Liver (tissue), 8 donors: ENCODE measurements at regions not wholly inside any gene's neighbourhood (a gene's known extent, or its start where the extent isn't known, plus 50 kb on each side); places are given as distances from the start of the nearest gene placed in this dataset.
A peak's percentile ranks its signal among the peaks of the same experiment; 100 is the strongest.
"Not testable (repeated sequence)": the region's sequence is repeated elsewhere in the genome, so short reads cannot be mapped to it uniquely, and the experiment has no call there.

ENCODE experiments used
- DNase-seq: peaks from one replicate; pipeline ENCODE4 v3.0.0-alpha.2; 2017; ENCODE audit warnings: low spot score
- H3K27ac ChIP-seq, 2 donors: one replicate each; pipeline ENCODE4 v1.7.0; 2013; ENCODE audit warnings: inconsistent platforms in 2 of 2, low read length in 2 of 2, control low read depth in 1 of 2, low read depth in 1 of 2, mild to moderate bottlenecking in 1 of 2
- H3K27me3 ChIP-seq, 4 donors: one replicate each; pipeline versions ENCODE4 v1.6.1 to v1.7.0; 2013; ENCODE audit warnings: low read length in 3 of 4, inconsistent platforms in 1 of 4, mild to moderate bottlenecking in 1 of 4, moderate library complexity in 1 of 4; ENCODE audit not compliant: control insufficient read depth in 4 of 4, insufficient read depth in 4 of 4
- H3K36me3 ChIP-seq, 4 donors: one replicate each; pipeline versions ENCODE4 v1.6.1 to v1.7.0; 2013; ENCODE audit warnings: low read length in 3 of 4, mild to moderate bottlenecking in 3 of 4, low read depth in 1 of 4, moderate library complexity in 1 of 4; ENCODE audit not compliant: control insufficient read depth in 4 of 4, insufficient read depth in 3 of 4
- H3K4me1 ChIP-seq, 4 donors: one replicate each; pipeline versions ENCODE4 v1.6.1 to v1.7.0; 2013; ENCODE audit warnings: low read length in 3 of 4, mild to moderate bottlenecking in 3 of 4, moderate library complexity in 1 of 4; ENCODE audit not compliant: control insufficient read depth in 4 of 4, insufficient read depth in 4 of 4
- H3K4me3 ChIP-seq, 3 donors: one replicate each; pipeline versions ENCODE4 v1.6.1 to v1.7.0; 2013; ENCODE audit warnings: low read length in 3 of 3, control low read depth in 1 of 3, low read depth in 1 of 3, mild to moderate bottlenecking in 1 of 3
- H3K9ac ChIP-seq, 2 donors: one replicate each; pipeline ENCODE4 v1.7.0; 2013; ENCODE audit warnings: low read length in 2 of 2, mild to moderate bottlenecking in 2 of 2, moderate library complexity in 2 of 2, control low read depth in 1 of 2, low read depth in 1 of 2
- H3K9me3 ChIP-seq, 4 donors: one replicate each; pipeline versions ENCODE4 v1.6.1 to v1.7.0; 2013; ENCODE audit warnings: low read length in 3 of 4; ENCODE audit not compliant: control insufficient read depth in 4 of 4
- FOXA1 ChIP-seq: IDR thresholded peaks from 2 replicates; pipeline ENCODE4 v1.6.1; 2016; ENCODE audit warnings: antibody characterized with exemption
- FOXA2 ChIP-seq: IDR thresholded peaks from 2 replicates; pipeline ENCODE4 v1.6.1; 2016; ENCODE audit warnings: antibody characterized with exemption
- HNF4A ChIP-seq, 2 donors: conservative IDR thresholded peaks; 2 replicates each; pipeline ENCODE4 v1.6.1; 2016; ENCODE audit warnings: antibody characterized with exemption in 2 of 2, mild to moderate bottlenecking in 2 of 2
- HNF4G ChIP-seq: IDR thresholded peaks from 2 replicates; pipeline ENCODE4 v1.6.1; 2016; ENCODE audit warnings: antibody characterized with exemption
- RAD21 ChIP-seq, 2 donors: IDR thresholded peaks; 2 replicates each; pipeline ENCODE4 v1.6.1; 2016; ENCODE audit warnings: antibody characterized with exemption in 2 of 2, mild to moderate bottlenecking in 2 of 2
- YY1 ChIP-seq: IDR thresholded peaks from 2 replicates; pipeline ENCODE4 v1.6.1; 2016; ENCODE audit warnings: antibody characterized with exemption, mild to moderate bottlenecking
- WGBS: extraction: QIAGEN DNeasy Blood & Tissue Kit; methylation state at CpG from one replicate; pipeline ENCODE4 v1.1.7; 2013; 5-methylcytosine and 5-hydroxymethylcytosine counted together
- TF ChIP-seq, protein P1 (sequence below): IDR thresholded peaks from 2 replicates; pipeline ENCODE4 v1.6.1; 2016; ENCODE audit warnings: antibody characterized with exemption
- TF ChIP-seq, protein P2 (sequence below): IDR thresholded peaks from 2 replicates; pipeline ENCODE4 v1.6.1; 2016; ENCODE audit warnings: antibody characterized with exemption
- TF ChIP-seq, protein P3 (sequence below): fragments of 150-350 bp; IDR thresholded peaks from 2 replicates; pipeline ENCODE4 v1.5.1; 2017; ENCODE audit warnings: improper control_type of control experiment, low read depth, low read length; ENCODE audit not compliant: missing input control
- donor health status: healthy.
- donor health status: healthy.
- donor health status: healthy.
- donor health status: healthy.
- donor health status: healthy.

DNA sequence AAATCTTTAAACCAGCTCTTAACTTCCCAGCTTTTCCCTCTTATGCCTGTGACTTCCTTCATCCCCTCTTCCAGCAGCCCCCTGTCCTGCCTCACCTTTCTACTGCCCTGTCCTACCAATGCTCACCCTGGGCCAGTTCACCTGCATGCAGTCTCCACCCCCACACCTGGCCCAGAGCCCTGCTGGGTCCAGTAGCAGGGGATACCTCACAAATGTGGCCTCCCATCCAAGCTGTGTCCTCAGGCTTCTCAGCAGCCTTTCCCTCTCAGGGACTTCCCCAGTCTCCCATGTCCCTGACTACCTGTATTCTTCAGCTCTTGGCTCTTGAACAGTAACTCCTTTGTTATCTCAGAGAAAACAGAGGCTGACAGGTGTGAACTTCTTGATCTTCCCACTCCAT lies 503.2 kb downstream of the MFSD1 start:
- Histone ChIP-seq H3K4me3 (no peak overlapping the region), H3K9me3 (no peaks in the 10 kb centered on the region), H3K36me3 (no peaks in the 10 kb centered on the region), H3K27me3 (peaks cover 0 to 6% (median 0%) of the 10 kb centered on the region in 4 donors), H3K4me1 (no peaks in the 10 kb centered on the region), H3K27ac (no peak overlapping the region), H3K9ac (no peak overlapping the region)
- DNase-seq: no peak
- TF ChIP-seq, protein P1, sequence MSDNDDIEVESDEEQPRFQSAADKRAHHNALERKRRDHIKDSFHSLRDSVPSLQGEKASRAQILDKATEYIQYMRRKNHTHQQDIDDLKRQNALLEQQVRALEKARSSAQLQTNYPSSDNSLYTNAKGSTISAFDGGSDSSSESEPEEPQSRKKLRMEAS: no peak
- TF ChIP-seq HNF4A (conservative IDR thresholded peaks at IDR 0.05): no peak

DNA sequence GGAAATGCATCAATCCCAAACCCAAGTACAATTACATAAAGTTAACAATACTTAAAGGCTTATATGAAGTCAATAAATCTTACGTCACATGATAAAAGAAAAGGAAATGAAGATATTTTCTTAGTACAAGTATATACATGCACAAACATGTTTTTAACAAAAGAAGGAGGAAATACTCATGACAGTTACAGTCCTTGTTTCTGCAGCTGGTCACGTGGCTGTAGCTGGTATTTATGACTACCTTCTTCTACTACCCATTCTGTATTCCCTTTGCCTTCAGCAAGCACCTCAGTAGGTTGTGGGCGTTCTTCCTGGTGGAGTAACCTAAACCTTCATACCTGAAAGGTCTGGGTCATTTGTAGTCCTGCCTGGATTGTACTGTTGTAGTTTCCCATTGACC lies 514.9 kb downstream of the MFSD1 start:
- not testable (repeated sequence) for H3K4me1 ChIP-seq, H3K9me3 ChIP-seq, DNase-seq, H3K9ac ChIP-seq, H3K27me3 ChIP-seq, H3K4me3 ChIP-seq, H3K36me3 ChIP-seq, H3K27ac ChIP-seq
- 63% methylated on average over 3 of the region's 3 CpGs for WGBS

DNA sequence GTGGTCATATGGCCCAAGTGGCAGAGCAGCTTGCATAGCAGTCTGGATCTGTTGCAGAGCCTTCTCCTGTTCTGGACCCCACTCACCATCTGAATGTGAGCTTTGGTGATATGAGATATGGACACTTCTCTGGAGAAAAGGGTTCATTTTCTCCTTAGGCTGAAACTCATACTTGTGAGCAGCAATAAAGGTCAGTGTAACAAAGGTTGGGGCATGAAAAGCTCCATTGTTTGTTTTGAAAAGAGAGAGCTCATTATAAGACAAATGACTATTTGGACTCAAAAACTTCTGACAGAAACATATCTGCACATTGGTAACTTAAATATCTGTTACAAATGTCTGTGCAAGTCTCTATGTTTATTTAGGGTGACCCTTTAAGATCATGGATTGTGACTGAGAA lies 517.3 kb downstream of the MFSD1 start:
- Histone ChIP-seq H3K27me3 (no peaks in the 10 kb centered on the region), H3K4me3 (no peak overlapping the region), H3K36me3 (no peaks in the 10 kb centered on the region), H3K4me1 (no peaks in the 10 kb centered on the region), H3K9me3 (peaks cover 0 to 6% (median 2%) of the 10 kb centered on the region in 4 donors), H3K27ac (no peak overlapping the region), H3K9ac (no peak overlapping the region)
- TF ChIP-seq, protein P2, sequence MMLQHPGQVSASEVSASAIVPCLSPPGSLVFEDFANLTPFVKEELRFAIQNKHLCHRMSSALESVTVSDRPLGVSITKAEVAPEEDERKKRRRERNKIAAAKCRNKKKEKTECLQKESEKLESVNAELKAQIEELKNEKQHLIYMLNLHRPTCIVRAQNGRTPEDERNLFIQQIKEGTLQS: no peak
- no peak for TF ChIP-seq HNF4G
- TF ChIP-seq, protein P3, sequence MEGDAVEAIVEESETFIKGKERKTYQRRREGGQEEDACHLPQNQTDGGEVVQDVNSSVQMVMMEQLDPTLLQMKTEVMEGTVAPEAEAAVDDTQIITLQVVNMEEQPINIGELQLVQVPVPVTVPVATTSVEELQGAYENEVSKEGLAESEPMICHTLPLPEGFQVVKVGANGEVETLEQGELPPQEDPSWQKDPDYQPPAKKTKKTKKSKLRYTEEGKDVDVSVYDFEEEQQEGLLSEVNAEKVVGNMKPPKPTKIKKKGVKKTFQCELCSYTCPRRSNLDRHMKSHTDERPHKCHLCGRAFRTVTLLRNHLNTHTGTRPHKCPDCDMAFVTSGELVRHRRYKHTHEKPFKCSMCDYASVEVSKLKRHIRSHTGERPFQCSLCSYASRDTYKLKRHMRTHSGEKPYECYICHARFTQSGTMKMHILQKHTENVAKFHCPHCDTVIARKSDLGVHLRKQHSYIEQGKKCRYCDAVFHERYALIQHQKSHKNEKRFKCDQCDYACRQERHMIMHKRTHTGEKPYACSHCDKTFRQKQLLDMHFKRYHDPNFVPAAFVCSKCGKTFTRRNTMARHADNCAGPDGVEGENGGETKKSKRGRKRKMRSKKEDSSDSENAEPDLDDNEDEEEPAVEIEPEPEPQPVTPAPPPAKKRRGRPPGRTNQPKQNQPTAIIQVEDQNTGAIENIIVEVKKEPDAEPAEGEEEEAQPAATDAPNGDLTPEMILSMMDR: no peak
- no peak for TF ChIP-seq YY1
- no peak for TF ChIP-seq FOXA2
- DNase-seq: no peak

DNA sequence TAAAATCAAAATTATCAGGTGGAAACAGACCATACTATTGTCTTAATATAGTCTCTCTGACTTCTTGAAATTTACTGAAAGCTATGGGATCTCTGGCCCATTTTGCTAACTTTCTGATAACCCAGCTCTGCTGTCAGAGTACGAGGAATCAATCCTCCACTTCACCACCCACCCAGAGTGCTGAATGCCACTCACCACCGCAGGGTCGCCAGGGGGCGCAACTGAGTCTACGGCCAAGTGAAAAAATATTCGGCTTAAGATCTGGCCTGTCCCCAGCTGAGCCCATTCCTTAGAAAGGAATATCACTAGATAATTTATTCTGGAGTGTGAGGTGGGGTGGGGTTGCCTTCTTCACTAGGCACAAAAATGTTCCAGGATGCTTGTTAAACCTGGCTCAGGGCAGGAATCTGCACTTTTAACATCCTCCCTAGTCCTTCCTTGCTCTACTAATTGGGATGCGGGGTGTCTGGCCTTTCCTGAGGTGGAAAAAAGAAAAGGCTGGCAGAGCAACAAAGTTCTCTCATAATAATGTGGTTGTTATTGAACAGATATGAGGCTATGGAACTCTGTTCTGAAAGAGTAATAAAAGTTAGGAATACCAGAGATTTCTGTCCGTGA lies 520.6 kb downstream of the MFSD1 start:
- Histone ChIP-seq H3K9ac (no peak overlapping the region), H3K9me3 (peaks cover 0 to 3% (median 0%) of the 10 kb centered on the region in 4 donors), H3K4me3 (no peak overlapping the region), H3K27ac (no peak overlapping the region), H3K27me3 (no peaks in the 10 kb centered on the region), H3K36me3 (no peaks in the 10 kb centered on the region), H3K4me1 (no peaks in the 10 kb centered on the region)
- DNase-seq: peak; percentile 37
- 43% methylated on average over 8 of the region's 8 CpGs for WGBS
- TF ChIP-seq FOXA1 (no peak), RAD21 (IDR thresholded peaks at IDR 0.05) (peak; percentile 37 to 65), YY1 (no peak)
- TF ChIP-seq, protein P3: peak; percentile 36
